HepG2 (cell line): ENCODE measurements at regions not wholly inside any gene's neighbourhood (a gene's known extent, or its start where the extent isn't known, plus 50 kb on each side); places are given as distances from the start of the nearest gene placed in this dataset.

Experiments
- ATAC-seq: fragments of 200-7000 bp; cut with Tn5 transposase; 3 replicates; pipeline ENCODE4 v1.9.1; 2020; ENCODE audit warnings: mild to moderate bottlenecking, moderate library complexity
- BruUV-seq: library from RNA; stranded (reverse); fragments of 400-500 nt; replicated peaks from 2 replicates; lab custom pipeline; 2021; lab: Mats Ljungman, UMichigan
- CTCF ChIA-PET: fragments of 300-600 bp; formaldehyde crosslinking; extraction: SDS; loops from one replicate; lab custom pipeline; 2021; ENCODE audit warnings: low total read pairs, inconsistent platforms, low intra/inter-chr PET ratio; lab: Yijun Ruan, JAX
- POLR2A ChIA-PET: fragments of 350-600 bp; sonication (Branson Sonifier 250); formaldehyde crosslinking; loops from one replicate; lab custom pipeline; 2020; ENCODE audit warnings: antibody characterized with exemption, inconsistent platforms; lab: Yijun Ruan, JAX
- DNase-seq: peaks from one replicate; pipeline ENCODE4 v3.0.0-alpha.2; 2015; ENCODE audit warnings: low spot score
- FAIRE-seq: peaks from 3 replicates; lab custom pipeline; 2011; peaks lifted over from hg19 to GRCh38; lab: Jason Lieb, UNC
- H2AFZ ChIP-seq: one replicate; pipeline ENCODE4 v1.6.1; 2011; ENCODE audit warnings: low read length, inconsistent platforms
- H3K27ac ChIP-seq: fragments of 300-600 bp; 3 replicates; pipeline ENCODE4 v1.8.0; 2011; ENCODE audit warnings: mixed run types, mild to moderate bottlenecking, mixed read lengths, low read length, inconsistent platforms; ENCODE audit not compliant: insufficient read depth; ENCODE audit errors: extremely low read length
- H3K27me3 ChIP-seq, 2 experiments: fragments of 200-600 bp in 1 of 2; 2 replicates in 1 of 2; 3 replicates in 1 of 2; pipeline versions ENCODE4 v1.6.0 to v1.8.0; 2011; ENCODE audit warnings: low read length in 2 of 2, mild to moderate bottlenecking in 2 of 2, moderate library complexity in 2 of 2, inconsistent platforms in 1 of 2; ENCODE audit not compliant: insufficient read depth in 2 of 2, control insufficient read depth in 1 of 2
- H3K36me3 ChIP-seq, 2 experiments: fragments of 200-600 bp in 1 of 2; replicated peaks in 1 of 2; 2 replicates in 1 of 2; 3 replicates in 1 of 2; pipeline versions ENCODE4 v1.5.1 to v1.8.0; 2011; ENCODE audit warnings: low read length in 2 of 2, inconsistent platforms in 1 of 2; ENCODE audit not compliant: insufficient read depth in 2 of 2, control insufficient read depth in 1 of 2
- H3K4me1 ChIP-seq: 2 replicates; pipeline ENCODE4 v1.5.1; 2012; ENCODE audit warnings: low read length, inconsistent platforms; ENCODE audit not compliant: insufficient read depth
- H3K4me2 ChIP-seq: 2 replicates; pipeline ENCODE4 v1.6.0; 2011; ENCODE audit warnings: low read depth, low read length, inconsistent platforms
- H3K4me3 ChIP-seq, 3 experiments: fragments of 200-600 bp in 1 of 3; sonication (generic), shearing (Covaris generic) in 1 of 3; replicated peaks in 1 of 3; 2 replicates each; pipeline ENCODE4 v1.5.1; 2011 to 2016; ENCODE audit warnings: low read length in 3 of 3, inconsistent platforms in 2 of 3, low read depth in 2 of 3, mild to moderate bottlenecking in 2 of 3, control low read depth in 1 of 3, mixed read lengths in 1 of 3; ENCODE audit not compliant: insufficient read depth in 1 of 3
- H3K79me2 ChIP-seq: one replicate; pipeline ENCODE4 v1.6.1; 2011; ENCODE audit warnings: low read length, inconsistent platforms; ENCODE audit not compliant: insufficient read depth
- H3K9ac ChIP-seq: 2 replicates; pipeline ENCODE4 v1.6.0; 2011; ENCODE audit warnings: mild to moderate bottlenecking, low read depth, low read length, inconsistent platforms; ENCODE audit not compliant: insufficient read depth
- H3K9me3 ChIP-seq: 2 replicates; pipeline ENCODE4 v1.5.1; 2012; ENCODE audit warnings: mild to moderate bottlenecking, low read length
- H4K20me1 ChIP-seq: 2 replicates; pipeline ENCODE4 v1.6.0; 2011; ENCODE audit warnings: inconsistent platforms, mild to moderate bottlenecking, low read length, moderate library complexity; ENCODE audit not compliant: insufficient read depth
- ARID5B ChIP-seq: IDR thresholded peaks from 2 replicates; pipeline ENCODE4 v1.4.0; 2020; ENCODE audit warnings: mild to moderate bottlenecking, missing genetic modification reagents
- CC2D1A ChIP-seq: sonication (generic); formaldehyde crosslinking; IDR thresholded peaks from 2 replicates; pipeline ENCODE4 v1.8.1; 2023; ENCODE audit warnings: mild to moderate bottlenecking, missing genetic modification reagents
- ERF ChIP-seq: IDR thresholded peaks from 2 replicates; pipeline ENCODE4 v1.6.1; 2018; ENCODE audit warnings: missing biosample characterization, missing genetic modification reagents
- MYNN ChIP-seq: sonication (generic); formaldehyde crosslinking; IDR thresholded peaks from 2 replicates; pipeline ENCODE4 v1.4.0; 2020; ENCODE audit warnings: mild to moderate bottlenecking, low read depth, missing genetic modification reagents
- SATB2 ChIP-seq: sonication (generic); formaldehyde crosslinking; IDR thresholded peaks from 2 replicates; pipeline ENCODE4 v1.5.0; 2020; ENCODE audit warnings: missing genetic modification reagents
- SMARCE1 ChIP-seq: fragments of 450-650 bp; IDR thresholded peaks from 2 replicates; pipeline ENCODE4 v1.6.1; 2017; ENCODE audit warnings: borderline replicate concordance
- TGIF2 ChIP-seq: IDR thresholded peaks from 2 replicates; pipeline ENCODE4 v1.6.1; 2016; ENCODE audit warnings: control low read depth, missing compliant biosample characterization
- ZIK1 ChIP-seq: sonication (generic); formaldehyde crosslinking; IDR thresholded peaks from 2 replicates; pipeline ENCODE4 v1.5.0; 2020; ENCODE audit warnings: mild to moderate bottlenecking, low read depth, missing genetic modification reagents, borderline replicate concordance
- ZNF124 ChIP-seq: sonication (generic); formaldehyde crosslinking; IDR thresholded peaks from 2 replicates; pipeline ENCODE4 v1.4.0; 2020; ENCODE audit warnings: missing genetic modification reagents
- ZNF317 ChIP-seq: sonication (generic); formaldehyde crosslinking; IDR thresholded peaks from 2 replicates; pipeline ENCODE4 v1.5.0; 2020; ENCODE audit warnings: mild to moderate bottlenecking, missing genetic modification reagents
- ZNF567 ChIP-seq: sonication (generic); formaldehyde crosslinking; IDR thresholded peaks from 2 replicates; pipeline ENCODE4 v1.8.1; 2023; ENCODE audit warnings: mild to moderate bottlenecking, missing genetic modification reagents, borderline replicate concordance
- ZNF607 ChIP-seq: sonication (generic); formaldehyde crosslinking; IDR thresholded peaks from 2 replicates; pipeline ENCODE4 v1.5.1; 2020; ENCODE audit warnings: missing genetic modification reagents, mild to moderate bottlenecking, borderline replicate concordance
- ZNF619 ChIP-seq: sonication (generic); formaldehyde crosslinking; IDR thresholded peaks from 2 replicates; pipeline ENCODE4 v1.4.0; 2020; ENCODE audit warnings: mild to moderate bottlenecking, missing genetic modification reagents
- ZNF660 ChIP-seq: sonication (generic); formaldehyde crosslinking; IDR thresholded peaks from 2 replicates; pipeline ENCODE4 v1.5.1; 2020; ENCODE audit warnings: mild to moderate bottlenecking, low read depth, missing genetic modification reagents, borderline replicate concordance
- WGBS: methylation state at CpG from one replicate; pipeline ENCODE4 v1.1.6; 2017; ENCODE audit warnings: low lambda C conversion rate; 5-methylcytosine and 5-hydroxymethylcytosine counted together
- in situ Hi-C: cut with HindIII; loops from 2 replicates; pipeline ENCODE4 v1.10.0; 2017; ENCODE audit warnings: low pct_unique_long_range_greater_than_20kb; ENCODE audit not compliant: extremely low pct_ligation_motif_present
- intact Hi-C: fragments of 100-400 bp; cut with micrococcal nuclease; formaldehyde crosslinking; loops from one replicate; pipeline ENCODE4 v1.10.0; 2022; ENCODE audit not compliant: unreplicated experiment
- TF ChIP-seq, protein P1 (sequence below): sonication (generic); formaldehyde crosslinking; IDR thresholded peaks from 2 replicates; pipeline ENCODE4 v1.8.0; 2022; ENCODE audit warnings: low read depth, missing genetic modification reagents

GRCh38 chr5:30469691-30470090, 723.8 kb upstream of the CDH6 start:
- Histone ChIP-seq H3K36me3 (no peaks in the 10 kb centered on the region), H3K79me2 (no peaks in the 10 kb centered on the region), H3K4me2 (no peak overlapping the region), H2AFZ (no peak overlapping the region), H3K27ac (no peak overlapping the region), H4K20me1 (no peaks in the 10 kb centered on the region), H3K4me1 (no peaks in the 10 kb centered on the region), H3K9ac (no peak overlapping the region), H3K9me3 (no peaks in the 10 kb centered on the region), H3K27me3 (no peaks in the 10 kb centered on the region), H3K4me3 (no peak overlapping the region)
- CTCF ChIA-PET: no interaction called here
- ATAC-seq (no peak), FAIRE-seq (no peak), DNase-seq (no peak)
- 25% methylated on average over 7 of the region's 7 CpGs for WGBS
- POLR2A ChIA-PET: no interaction called here
- no TSS peak for BruUV-seq
- intact Hi-C loops (no loop called here), in situ Hi-C loops (no loop called here)
- TF ChIP-seq ZNF660 (CRISPR knock-in tag) (no peak), ZNF567 (CRISPR knock-in tag) (no peak), ERF (CRISPR knock-in tag) (no peak), CC2D1A (no peak), ZNF607 (CRISPR knock-in tag) (no peak), ZNF619 (CRISPR knock-in tag) (no peak), SMARCE1 (no peak), ZIK1 (no peak), ARID5B (no peak), SATB2 (CRISPR knock-in tag) (no peak), ZNF124 (no peak), MYNN (CRISPR knock-in tag) (no peak), ZNF317 (CRISPR knock-in tag) (no peak), TGIF2 (CRISPR knock-in tag) (no peak)
- TF ChIP-seq, protein P1, sequence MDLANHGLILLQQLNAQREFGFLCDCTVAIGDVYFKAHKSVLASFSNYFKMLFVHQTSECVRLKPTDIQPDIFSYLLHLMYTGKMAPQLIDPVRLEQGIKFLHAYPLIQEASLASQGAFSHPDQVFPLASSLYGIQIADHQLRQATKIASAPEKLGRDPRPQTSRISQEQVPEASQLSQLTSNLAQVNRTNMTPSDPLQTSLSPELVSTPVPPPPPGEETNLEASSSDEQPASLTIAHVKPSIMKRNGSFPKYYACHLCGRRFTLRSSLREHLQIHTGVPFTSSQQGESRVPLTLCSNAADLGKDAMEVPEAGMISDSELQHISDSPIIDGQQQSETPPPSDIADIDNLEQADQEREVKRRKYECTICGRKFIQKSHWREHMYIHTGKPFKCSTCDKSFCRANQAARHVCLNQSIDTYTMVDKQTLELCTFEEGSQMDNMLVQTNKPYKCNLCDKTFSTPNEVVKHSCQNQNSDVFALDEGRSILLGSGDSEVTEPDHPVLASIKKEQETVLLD (CRISPR knock-in tag): no peak
